Fibroblast of lung (primary cell): ENCODE measurements at regions not wholly inside any gene's neighbourhood (a gene's known extent, or its start where the extent isn't known, plus 50 kb on each side); places are given as distances from the start of the nearest gene placed in this dataset.
A peak's percentile ranks its signal among the peaks of the same experiment; 100 is the strongest.

Experiments
- DNase-seq, 2 donors: peaks; one replicate each; pipeline versions ENCODE4 v3.0.0 to v3.0.0-alpha.2; 2010; ENCODE audit warnings: low read depth in 2 of 2
- H2AFZ ChIP-seq: 2 replicates; pipeline ENCODE4 v1.5.1; 2012; ENCODE audit warnings: low read length, control low read depth, inconsistent platforms
- H3K27ac ChIP-seq: 2 replicates; pipeline ENCODE4 v1.5.1; 2011; ENCODE audit warnings: low read length, control low read depth; ENCODE audit not compliant: insufficient read depth
- H3K27me3 ChIP-seq: 2 replicates; pipeline ENCODE4 v1.5.1; 2011; ENCODE audit warnings: mild to moderate bottlenecking, low read length; ENCODE audit not compliant: control insufficient read depth, insufficient read depth
- H3K36me3 ChIP-seq: 2 replicates; pipeline ENCODE4 v1.5.1; 2011; ENCODE audit warnings: low read length; ENCODE audit not compliant: control insufficient read depth, insufficient read depth
- H3K4me1 ChIP-seq: 2 replicates; pipeline ENCODE4 v1.5.1; 2011; ENCODE audit warnings: low read length; ENCODE audit not compliant: control insufficient read depth, insufficient read depth; ENCODE audit errors: extremely low read depth
- H3K4me2 ChIP-seq: 2 replicates; pipeline ENCODE4 v1.5.1; 2011; ENCODE audit warnings: low read length, control low read depth; ENCODE audit not compliant: insufficient read depth; ENCODE audit errors: extremely low read depth
- H3K4me3 ChIP-seq, 4 experiments: fragments of 200-600 bp in 1 of 4; sonication (generic) in 1 of 4; replicated peaks in 1 of 4; 2 replicates each; pipeline ENCODE4 v1.5.1; 2011 to 2016; ENCODE audit warnings: low read length in 4 of 4, low read depth in 3 of 4, mild to moderate bottlenecking in 3 of 4, control low read depth in 2 of 4, inconsistent platforms in 1 of 4, mixed read lengths in 1 of 4; ENCODE audit not compliant: insufficient read depth in 1 of 4; ENCODE audit errors: control extremely low read depth in 1 of 4
- H3K79me2 ChIP-seq: 2 replicates; pipeline ENCODE4 v1.5.1; 2012; ENCODE audit warnings: mild to moderate bottlenecking, low read length, inconsistent platforms; ENCODE audit not compliant: control insufficient read depth, insufficient read depth
- H3K9ac ChIP-seq: 2 replicates; pipeline ENCODE4 v1.5.1; 2011; ENCODE audit warnings: mild to moderate bottlenecking, low read length, control low read depth; ENCODE audit not compliant: insufficient read depth
- H3K9me3 ChIP-seq: 2 replicates; pipeline ENCODE4 v1.5.1; 2012; ENCODE audit warnings: low read depth, low read length; ENCODE audit not compliant: control insufficient read depth, insufficient read depth
- H4K20me1 ChIP-seq: 2 replicates; pipeline ENCODE4 v1.5.1; 2011; ENCODE audit warnings: low read length; ENCODE audit not compliant: control insufficient read depth, insufficient read depth; ENCODE audit errors: extremely low read depth
- CTCF ChIP-seq, 2 donors: IDR thresholded peaks in 1 of 2; conservative IDR thresholded peaks in 1 of 2; 1 replicate in 1 of 2; 2 replicates in 1 of 2; pipeline ENCODE4 v1.5.1; 2011 to 2012; ENCODE audit warnings: low read length in 2 of 2, control low read depth in 1 of 2, inconsistent platforms in 1 of 2, low read depth in 1 of 2, mild to moderate bottlenecking in 1 of 2
- EZH2 ChIP-seq: IDR thresholded peaks from 2 replicates; pipeline ENCODE4 v1.5.1; 2012; ENCODE audit warnings: low read length, control low read depth, mild to moderate bottlenecking; ENCODE audit errors: missing control alignments

- Histone ChIP-seq H3K9ac (no peak overlapping the region), H3K36me3 (no peaks in the 10 kb centered on the region), H2AFZ (no peak overlapping the region), H3K4me2 (no peak overlapping the region), H3K79me2 (peaks cover 8% of the 10 kb centered on the region), H3K4me3 (no peak overlapping the region), H3K27me3 (no peaks in the 10 kb centered on the region), H3K27ac (no peak overlapping the region), H3K4me1 (peaks cover 4% of the 10 kb centered on the region), H4K20me1 (no peaks in the 10 kb centered on the region), H3K9me3 (no peaks in the 10 kb centered on the region)
- TF ChIP-seq EZH2 (no peak), CTCF (conservative IDR thresholded peaks at IDR 0.05 in 1 of 2, IDR thresholded peaks at IDR 0.05 in 1 of 2; ENCODE audit: low read depth in 1 of 2, low read length in 2 of 2) (no peak)
- no peak for DNase-seq
Observed at GRCh38 chr10:50987934-50988333, 86.4 kb upstream of the PRKG1 start.

- Histone ChIP-seq H3K4me1 (peaks cover 4% of the 10 kb centered on the region), H4K20me1 (no peaks in the 10 kb centered on the region), H3K27ac (no peak overlapping the region), H3K4me3 (peak overlapping the region in 3 of 4 experiments; percentile 12 to 52 (median 35)), H3K79me2 (peaks cover 10% of the 10 kb centered on the region), H2AFZ (no peak overlapping the region), H3K9me3 (no peaks in the 10 kb centered on the region), H3K27me3 (no peaks in the 10 kb centered on the region), H3K4me2 (peak overlapping the region; percentile 84), H3K36me3 (no peaks in the 10 kb centered on the region), H3K9ac (no peak overlapping the region)
- DNase-seq: peak; percentile 13 to 69
- TF ChIP-seq CTCF (conservative IDR thresholded peaks at IDR 0.05 in 1 of 2, IDR thresholded peaks at IDR 0.05 in 1 of 2; ENCODE audit: low read depth in 1 of 2, low read length in 2 of 2): peak; percentile 24 to 40
- no peak for TF ChIP-seq EZH2
Observed at GRCh38 chr10:50988792-50989191, 85.5 kb upstream of the PRKG1 start.

GRCh38 chr10:50990568-50991455, 83.5 kb upstream of the PRKG1 start:
- peak overlapping the region; percentile 66 to 84 (median 70) for H3K4me3 ChIP-seq
- H3K4me2 ChIP-seq: peak overlapping the region; percentile 91
- no peak for TF ChIP-seq CTCF (conservative IDR thresholded peaks at IDR 0.05 in 1 of 2, IDR thresholded peaks at IDR 0.05 in 1 of 2; ENCODE audit: low read depth in 1 of 2, low read length in 2 of 2)
- TF ChIP-seq EZH2: no peak
- H3K79me2 ChIP-seq: peaks cover 20% of the 10 kb centered on the region
- peak overlapping the region; percentile 86 for H3K27ac ChIP-seq
- peak overlapping the region; percentile 85 for H3K9ac ChIP-seq
- H3K27me3 ChIP-seq: no peaks in the 10 kb centered on the region
- H4K20me1 ChIP-seq: no peaks in the 10 kb centered on the region
- peak overlapping the region; percentile 55 for H2AFZ ChIP-seq
- peak; percentile 73 to 97 for DNase-seq
- H3K36me3 ChIP-seq: no peaks in the 10 kb centered on the region
- peaks cover 7% of the 10 kb centered on the region for H3K4me1 ChIP-seq
- no peaks in the 10 kb centered on the region for H3K9me3 ChIP-seq
